GM19351 (cell line): ENCODE measurements at regions not wholly inside any gene's neighbourhood (a gene's known extent, or its start where the extent isn't known, plus 50 kb on each side); places are given as distances from the start of the nearest gene placed in this dataset.

Experiments
- ATAC-seq: cut with Tn5 transposase; IDR thresholded peaks from one replicate; pipeline ENCODE4 v1.9.1; 2021; ENCODE audit warnings: mild to moderate bottlenecking, moderate library complexity; ENCODE audit not compliant: unreplicated experiment

- ATAC-seq, result no peak
Observed at GRCh38 chr14:26849514-26849913, 251.7 kb upstream of the NOVA1 start.

GRCh38 chr14:26851793-26852192, 254.0 kb upstream of the NOVA1 start:
- no peak for ATAC-seq

DNA sequence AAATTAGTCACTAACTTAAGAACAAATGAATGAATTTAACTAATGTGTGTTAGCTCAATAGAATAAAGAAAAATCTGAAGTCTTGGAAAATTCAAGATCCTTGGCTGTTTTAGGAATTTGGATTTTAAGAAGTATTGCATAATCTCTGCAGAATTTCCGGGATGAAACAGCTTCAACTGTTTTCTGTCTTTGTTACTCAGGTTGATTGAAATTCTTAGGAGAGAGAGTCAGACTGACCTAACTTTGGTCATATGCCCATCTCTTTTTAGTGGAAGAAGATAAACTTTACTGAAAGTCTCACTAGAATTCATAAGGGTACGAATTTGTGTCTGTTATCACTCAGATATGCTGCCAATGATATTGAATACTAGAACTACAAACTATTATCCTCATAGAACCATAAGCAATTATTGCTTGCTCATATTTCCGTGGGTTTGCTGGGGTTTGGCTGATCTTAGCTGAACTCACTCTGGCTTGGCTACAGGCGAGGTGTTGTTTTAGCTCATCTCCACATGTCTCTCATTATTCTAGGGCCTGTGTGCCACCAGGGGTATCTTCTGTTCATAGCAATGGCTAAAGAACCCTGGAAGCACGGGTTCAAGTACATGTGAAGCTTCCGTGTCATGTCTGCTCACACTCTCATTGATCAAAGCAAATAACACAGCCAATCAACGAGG, 257.4 kb upstream of the NOVA1 start:
- no peak for ATAC-seq

DNA sequence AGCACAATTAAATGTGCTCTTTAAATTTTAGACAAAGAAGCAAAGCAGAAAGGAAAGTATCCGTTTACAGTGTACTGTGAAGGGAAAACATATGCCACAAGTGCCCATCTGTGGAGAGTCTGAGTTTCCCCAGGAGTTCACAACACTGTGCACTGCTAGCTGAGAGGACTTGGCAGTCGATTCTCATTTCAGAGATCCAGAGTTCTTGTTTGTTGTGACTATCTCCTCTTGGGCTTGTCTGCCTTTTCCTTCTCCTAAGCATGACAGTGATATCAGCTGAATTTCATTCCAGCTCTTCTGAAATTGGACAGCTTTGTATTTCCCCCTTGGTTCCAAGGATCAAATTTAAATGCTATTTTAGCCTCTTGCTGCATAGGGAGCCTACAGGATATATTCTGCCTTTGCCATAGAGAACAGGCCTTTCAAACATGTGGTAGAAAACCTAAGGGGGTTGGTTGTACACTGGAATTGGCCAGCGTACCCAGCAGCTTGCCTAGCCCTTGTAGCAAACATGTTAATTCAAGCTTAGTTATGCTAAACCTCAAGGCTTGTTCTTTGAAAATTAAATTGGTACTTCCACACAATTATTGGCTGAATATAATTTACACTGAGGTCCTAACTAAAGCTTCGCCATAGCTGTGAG, 259.2 kb upstream of the NOVA1 start:
- ATAC-seq, result no peak

GRCh38 chr14:26859483-26859882, 261.6 kb upstream of the NOVA1 start:
- no peak for ATAC-seq

- no peak for ATAC-seq
Observed at GRCh38 chr14:26860111-26860510, 262.3 kb upstream of the NOVA1 start.

GRCh38 chr14:26863736-26864135, 265.9 kb upstream of the NOVA1 start:
- ATAC-seq, result no peak

DNA sequence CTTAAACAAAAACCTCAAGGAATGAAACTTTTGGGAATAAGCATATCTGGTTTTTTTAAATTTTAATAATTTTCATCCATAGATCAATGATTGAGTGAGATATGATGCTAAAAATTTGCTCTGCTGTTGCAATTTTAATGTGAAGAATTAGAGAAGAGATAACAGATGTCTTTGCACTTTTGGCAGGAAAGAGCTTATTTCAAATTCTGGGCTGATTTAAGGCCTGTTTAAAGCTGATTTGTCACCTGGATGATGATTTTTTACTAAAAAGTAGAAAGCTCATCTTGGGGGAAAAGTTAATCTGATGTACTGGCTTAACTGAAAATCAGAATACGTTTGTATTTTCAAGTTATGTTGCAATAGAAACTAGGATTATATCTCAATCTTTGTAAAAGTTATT, 268.9 kb upstream of the NOVA1 start:
- ATAC-seq, result no peak

DNA sequence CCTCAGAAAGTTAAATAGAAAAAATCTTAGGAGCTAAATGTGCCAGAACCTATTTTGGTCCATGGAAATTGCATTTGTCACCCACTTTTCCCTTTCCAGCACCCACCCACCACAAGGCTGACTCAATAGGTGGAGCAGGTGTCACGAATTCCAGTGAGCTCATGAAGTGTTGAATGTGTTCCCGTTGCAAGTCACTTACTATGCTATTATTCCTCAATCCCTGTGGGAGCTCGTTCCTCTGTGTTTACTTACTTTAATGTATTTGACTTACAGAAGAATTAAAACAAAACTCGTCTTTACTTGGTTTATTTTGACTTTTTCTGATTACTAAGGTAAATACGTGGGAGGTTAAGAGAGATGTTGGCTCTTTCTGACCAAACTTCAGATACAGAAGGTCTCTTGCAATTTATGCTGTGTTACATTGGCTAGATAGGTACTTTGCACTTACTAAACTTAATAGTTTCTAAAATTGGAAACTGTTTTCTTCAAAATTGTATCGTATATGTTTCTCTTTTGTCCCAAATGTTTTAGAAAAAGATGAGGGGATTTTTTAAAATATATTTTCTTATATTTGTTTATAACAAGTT, 269.4 kb upstream of the NOVA1 start:
- no peak for ATAC-seq

- no peak for ATAC-seq
Observed at GRCh38 chr14:26870096-26870495, 272.3 kb upstream of the NOVA1 start.

DNA sequence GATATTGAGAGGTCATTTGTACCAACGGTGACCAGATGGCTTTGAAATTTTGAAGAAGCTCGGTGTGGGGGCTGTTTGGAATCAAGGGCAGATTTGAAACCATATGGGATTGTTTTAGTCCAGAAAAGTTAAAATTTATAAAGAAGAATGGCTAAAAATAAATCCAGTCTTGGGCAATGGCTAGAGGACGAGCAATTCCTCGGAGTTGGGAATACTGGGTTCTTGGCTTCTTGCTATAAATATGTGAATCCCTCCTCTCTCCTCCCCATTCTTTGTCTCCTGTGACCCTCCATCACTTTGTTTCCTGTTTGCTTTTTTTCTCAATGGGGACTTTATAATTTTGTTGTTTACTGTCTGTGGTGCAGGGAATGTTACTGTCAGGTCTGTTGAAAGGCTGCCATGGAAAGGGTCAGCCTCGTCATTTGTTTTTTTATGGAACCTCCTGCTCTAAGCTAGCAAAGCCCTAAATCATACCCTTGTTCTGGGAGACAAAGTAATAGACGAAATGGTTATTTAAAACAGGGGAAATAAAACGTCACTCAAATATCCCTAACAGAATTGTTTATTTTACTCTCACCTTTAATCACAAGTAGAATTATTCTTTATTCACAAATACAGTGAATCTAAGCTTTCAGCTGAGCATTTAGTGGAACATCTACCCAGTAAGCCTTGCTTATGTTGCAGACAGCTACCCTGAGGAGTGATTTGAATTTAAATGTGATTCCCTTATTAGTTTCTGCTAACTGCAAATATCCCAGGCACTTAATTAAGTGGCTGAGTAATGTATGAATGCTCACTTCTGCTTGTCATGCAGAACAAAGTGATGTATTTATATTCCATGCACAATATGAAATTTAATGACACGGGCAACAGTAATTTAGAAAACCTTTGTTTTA, 273.1 kb upstream of the NOVA1 start:
- no peak for ATAC-seq

DNA sequence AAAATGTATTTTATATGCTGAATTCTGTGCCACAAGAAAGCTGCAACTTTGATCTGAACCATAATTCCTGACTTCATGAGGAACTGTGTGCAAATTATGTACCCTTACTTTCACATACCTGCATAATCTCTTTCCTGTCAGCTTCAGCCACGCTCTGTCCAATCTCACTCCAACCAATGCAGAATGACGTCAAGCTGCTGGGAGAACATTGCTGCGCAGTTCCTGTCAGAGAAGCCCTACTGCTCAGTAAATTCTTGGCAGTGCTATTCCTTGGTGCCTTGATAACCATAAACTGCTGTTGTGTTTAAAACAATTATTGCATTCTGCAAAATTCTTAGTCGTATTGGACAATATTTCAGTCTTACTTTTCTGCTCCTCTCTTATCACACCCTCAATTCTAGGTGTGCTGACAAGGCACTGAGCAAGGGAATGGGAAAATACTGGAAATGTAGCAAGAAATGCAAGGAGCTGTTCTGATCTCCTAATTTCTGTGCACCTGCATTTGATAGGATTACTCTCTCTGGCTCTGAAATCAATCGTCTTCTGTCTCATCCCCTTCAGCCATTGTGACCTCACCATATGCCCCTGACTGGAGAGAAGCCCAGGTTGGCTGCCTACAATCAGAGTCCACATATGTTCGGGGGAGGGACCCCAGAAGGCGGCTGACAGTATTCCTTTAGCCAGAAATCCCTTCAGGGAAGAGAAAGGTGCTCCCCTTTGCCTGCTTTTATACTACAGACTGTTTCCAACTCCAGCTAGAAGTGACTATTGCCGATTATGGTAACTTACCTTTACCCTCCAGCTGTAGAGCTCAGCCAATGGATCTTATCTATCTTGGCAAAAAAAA, 274.9 kb upstream of the NOVA1 start:
- no peak for ATAC-seq

GRCh38 chr14:26873362-26873960, 275.6 kb upstream of the NOVA1 start:
- no peak for ATAC-seq

GRCh38 chr14:26887847-26888246, 290.0 kb upstream of the NOVA1 start:
- ATAC-seq, result no peak

- no peak for ATAC-seq
Observed at GRCh38 chr14:26888592-26888991, 290.8 kb upstream of the NOVA1 start.

GRCh38 chr14:26896447-26896846, 298.6 kb upstream of the NOVA1 start:
- ATAC-seq, result no peak

DNA sequence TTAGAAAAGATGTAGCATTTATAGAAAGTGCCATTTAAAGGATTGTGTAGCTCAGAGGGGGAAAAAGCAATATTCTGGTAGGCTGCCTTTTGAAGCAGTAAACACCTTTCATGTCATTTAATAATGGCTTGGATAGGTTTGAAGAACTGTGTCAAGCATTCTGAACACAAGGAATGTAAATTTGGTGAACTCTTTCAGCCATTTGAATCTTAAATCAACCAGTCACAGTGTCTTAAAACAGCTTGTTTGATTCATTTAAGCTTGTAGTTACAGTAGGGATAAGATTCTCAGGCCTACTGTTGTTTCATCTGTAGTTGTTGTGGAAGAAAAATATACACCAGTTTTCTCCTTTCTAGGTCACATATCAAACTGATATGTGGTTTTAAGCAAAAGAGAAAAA, 299.4 kb upstream of the NOVA1 start:
- ATAC-seq, result no peak

DNA sequence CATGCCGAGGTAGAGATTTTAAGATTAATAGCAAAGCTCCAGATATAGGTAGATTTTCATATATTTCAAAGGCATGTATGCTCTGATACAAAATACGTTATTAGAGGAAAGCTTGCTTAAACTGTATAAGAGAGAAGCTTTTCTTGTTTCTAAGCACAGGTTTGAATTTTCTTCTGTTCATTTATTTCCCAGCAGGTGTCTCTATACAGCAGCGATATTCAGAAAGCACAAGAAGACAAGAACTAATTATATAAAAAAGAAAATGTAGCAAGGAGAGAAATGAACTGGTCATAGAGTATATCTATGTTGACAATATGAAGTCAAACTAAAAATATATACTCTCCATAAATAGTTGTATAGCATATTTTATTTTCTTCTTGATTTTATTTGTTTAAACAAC, 307.4 kb upstream of the NOVA1 start:
- no peak for ATAC-seq

DNA sequence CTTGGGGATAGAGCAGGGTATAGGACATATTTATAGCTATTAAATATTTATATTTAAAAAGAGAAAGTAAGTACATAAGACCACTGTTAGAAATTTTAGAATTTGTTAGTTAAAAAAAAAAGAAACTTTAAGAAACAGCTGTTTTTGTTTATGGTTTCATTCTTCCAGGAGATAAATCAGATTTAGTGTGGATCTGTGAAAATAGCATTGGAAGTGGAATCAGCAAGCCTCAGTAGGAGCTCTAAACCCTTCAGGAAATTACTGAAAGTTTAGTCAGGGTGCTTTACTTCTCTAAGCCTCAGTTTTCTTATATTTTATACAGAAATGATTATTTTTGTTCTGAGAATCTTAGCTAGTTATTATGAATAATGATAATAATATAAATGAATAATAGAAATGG, 316.0 kb upstream of the NOVA1 start:
- no peak for ATAC-seq

GRCh38 chr14:26917086-26917485, 319.3 kb upstream of the NOVA1 start:
- no peak for ATAC-seq
